ENCODE measurements at regions not wholly inside any gene's neighbourhood (a gene's known extent, or its start where the extent isn't known, plus 50 kb on each side); places are given as distances from the start of the nearest gene placed in this dataset.

- Histone ChIP-seq H3K27me3 (replicated peaks; ENCODE audit: control insufficient read depth, insufficient read depth, low read length) (no peaks in the 10 kb centered on the region; the same call in 1 of the 2 replicates), H3K4me3 (replicated peaks; ENCODE audit: low read depth, low read length) (no peak overlapping the region), H3K36me3 (ENCODE audit: control insufficient read depth, insufficient read depth, low read length) (no peaks in the 10 kb centered on the region)
- TF ChIP-seq CTCF (IDR thresholded peaks at IDR 0.05; ENCODE audit: insufficient read depth, low read length, poor library complexity, severe bottlenecking), result no peak
- no peak for DNase-seq (ENCODE audit: extremely low read depth, insufficient read length)
Measured at GRCh38 chr5:14054965-14055963, 87.9 kb upstream of the TRIO start.

GRCh38 chr5:14054111-14054854, 88.9 kb upstream of the TRIO start:
- H3K27me3 ChIP-seq (replicated peaks; ENCODE audit: control insufficient read depth, insufficient read depth, low read length), result no peaks in the 10 kb centered on the region; the same call in 1 of the 2 replicates
- H3K4me3 ChIP-seq (replicated peaks; ENCODE audit: low read depth, low read length), result no peak overlapping the region
- DNase-seq (ENCODE audit: extremely low read depth, insufficient read length), result no peak
- no peaks in the 10 kb centered on the region for H3K36me3 ChIP-seq (ENCODE audit: control insufficient read depth, insufficient read depth, low read length)
- no peak for TF ChIP-seq CTCF (IDR thresholded peaks at IDR 0.05; ENCODE audit: insufficient read depth, low read length, poor library complexity, severe bottlenecking)

GRCh38 chr5:14050821-14051220, 92.3 kb upstream of the TRIO start:
- no peak for DNase-seq (ENCODE audit: extremely low read depth, insufficient read length)
- TF ChIP-seq CTCF (IDR thresholded peaks at IDR 0.05; ENCODE audit: insufficient read depth, low read length, poor library complexity, severe bottlenecking), result no peak
- no peak overlapping the region for H3K4me3 ChIP-seq (replicated peaks; ENCODE audit: low read depth, low read length)
- H3K27me3 ChIP-seq (replicated peaks; ENCODE audit: control insufficient read depth, insufficient read depth, low read length), result no peaks in the 10 kb centered on the region; the same call in none of the 2 replicates
- no peaks in the 10 kb centered on the region for H3K36me3 ChIP-seq (ENCODE audit: control insufficient read depth, insufficient read depth, low read length)

- no peak for DNase-seq (ENCODE audit: extremely low read depth, insufficient read length)
- Histone ChIP-seq H3K27me3 (replicated peaks; ENCODE audit: control insufficient read depth, insufficient read depth, low read length) (no peaks in the 10 kb centered on the region; the same call in 1 of the 2 replicates), H3K4me3 (replicated peaks; ENCODE audit: low read depth, low read length) (no peak overlapping the region), H3K36me3 (ENCODE audit: control insufficient read depth, insufficient read depth, low read length) (no peaks in the 10 kb centered on the region)
- TF ChIP-seq CTCF (IDR thresholded peaks at IDR 0.05; ENCODE audit: insufficient read depth, low read length, poor library complexity, severe bottlenecking), result no peak
Measured at GRCh38 chr5:14048434-14048833, 94.7 kb upstream of the TRIO start.

- DNase-seq (ENCODE audit: extremely low read depth, insufficient read length), result no peak
- Histone ChIP-seq H3K4me3 (replicated peaks; ENCODE audit: low read depth, low read length) (no peak overlapping the region), H3K36me3 (ENCODE audit: control insufficient read depth, insufficient read depth, low read length) (no peaks in the 10 kb centered on the region), H3K27me3 (replicated peaks; ENCODE audit: control insufficient read depth, insufficient read depth, low read length) (no peaks in the 10 kb centered on the region)
- no peak for TF ChIP-seq CTCF (IDR thresholded peaks at IDR 0.05; ENCODE audit: insufficient read depth, low read length, poor library complexity, severe bottlenecking)
Measured at GRCh38 chr5:14041528-14042192, 97.2 kb upstream of the DNAH5 start.
